Mesendoderm (in vitro differentiated cells): ENCODE measurements at regions not wholly inside any gene's neighbourhood (a gene's known extent, or its start where the extent isn't known, plus 50 kb on each side); places are given as distances from the start of the nearest gene placed in this dataset.

ENCODE experiments used
- DNase-seq: peaks from one replicate; pipeline ENCODE4 v3.0.0; 2013
- H2AK5ac ChIP-seq: 2 replicates; pipeline ENCODE4 v1.6.1; 2013; ENCODE audit warnings: low read length, inconsistent platforms
- H2BK120ac ChIP-seq: 2 replicates; pipeline ENCODE4 v1.6.1; 2013; ENCODE audit warnings: low read depth, mild to moderate bottlenecking, low read length, moderate library complexity, mixed read lengths
- H2BK15ac ChIP-seq: replicated peaks from 2 replicates; pipeline ENCODE4 v1.6.1; 2013; ENCODE audit warnings: low read depth, mild to moderate bottlenecking, moderate library complexity
- H2BK5ac ChIP-seq: 2 replicates; pipeline ENCODE4 v1.6.1; 2013; ENCODE audit warnings: low read length, inconsistent platforms
- H3K18ac ChIP-seq: 2 replicates; pipeline ENCODE4 v1.6.1; 2013; ENCODE audit warnings: mild to moderate bottlenecking, low read length, mixed read lengths
- H3K23ac ChIP-seq: one replicate; pipeline ENCODE4 v1.6.1; 2013; ENCODE audit warnings: low read length
- H3K27ac ChIP-seq: 2 replicates; pipeline ENCODE4 v1.5.1; 2013; ENCODE audit warnings: low read depth, mild to moderate bottlenecking, inconsistent platforms, low read length, moderate library complexity
- H3K27me3 ChIP-seq: 2 replicates; pipeline ENCODE4 v1.6.1; 2013; ENCODE audit warnings: low read length, control low read depth, mild to moderate bottlenecking, inconsistent platforms; ENCODE audit not compliant: insufficient read depth, poor library complexity
- H3K36me3 ChIP-seq: 2 replicates; pipeline ENCODE4 v1.6.1; 2013; ENCODE audit warnings: low read length, inconsistent platforms; ENCODE audit not compliant: control insufficient read depth, insufficient read depth
- H3K4ac ChIP-seq: one replicate; pipeline ENCODE4 v1.6.1; 2013; ENCODE audit warnings: low read depth, mild to moderate bottlenecking, low read length, moderate library complexity
- H3K4me1 ChIP-seq: 2 replicates; pipeline ENCODE4 v1.6.1; 2013; ENCODE audit warnings: low read depth, low read length, inconsistent platforms; ENCODE audit not compliant: control insufficient read depth
- H3K4me2 ChIP-seq: 2 replicates; pipeline ENCODE4 v1.6.1; 2013; ENCODE audit warnings: low read length
- H3K4me3 ChIP-seq: 2 replicates; pipeline ENCODE4 v1.5.1; 2013; ENCODE audit warnings: mild to moderate bottlenecking, low read length
- H3K56ac ChIP-seq: one replicate; pipeline ENCODE4 v1.6.1; 2013; ENCODE audit warnings: low read length
- H3K79me1 ChIP-seq: 2 replicates; pipeline ENCODE4 v1.6.1; 2013; ENCODE audit warnings: low read length, inconsistent platforms
- H3K79me2 ChIP-seq: 2 replicates; pipeline ENCODE4 v1.6.1; 2013; ENCODE audit warnings: mild to moderate bottlenecking, low read length; ENCODE audit not compliant: control insufficient read depth, insufficient read depth
- H3K9ac ChIP-seq: 2 replicates; pipeline ENCODE4 v1.6.1; 2013; ENCODE audit warnings: low read length, inconsistent platforms
- H4K5ac ChIP-seq: one replicate; pipeline ENCODE4 v1.6.1; 2013; ENCODE audit warnings: low read length
- H4K8ac ChIP-seq: one replicate; pipeline ENCODE4 v1.6.1; 2013; ENCODE audit warnings: low read depth, mild to moderate bottlenecking, control low read depth, low read length, moderate library complexity
- WGBS: extraction: QIAGEN DNeasy Blood & Tissue Kit; methylation state at CpG from one replicate; pipeline ENCODE4 v1.1.7; 2013; ENCODE audit warnings: low lambda C conversion rate, missing lambda C conversion rate; ENCODE audit not compliant: insufficient coverage; ENCODE audit errors: extremely low coverage; 5-methylcytosine and 5-hydroxymethylcytosine counted together

DNA sequence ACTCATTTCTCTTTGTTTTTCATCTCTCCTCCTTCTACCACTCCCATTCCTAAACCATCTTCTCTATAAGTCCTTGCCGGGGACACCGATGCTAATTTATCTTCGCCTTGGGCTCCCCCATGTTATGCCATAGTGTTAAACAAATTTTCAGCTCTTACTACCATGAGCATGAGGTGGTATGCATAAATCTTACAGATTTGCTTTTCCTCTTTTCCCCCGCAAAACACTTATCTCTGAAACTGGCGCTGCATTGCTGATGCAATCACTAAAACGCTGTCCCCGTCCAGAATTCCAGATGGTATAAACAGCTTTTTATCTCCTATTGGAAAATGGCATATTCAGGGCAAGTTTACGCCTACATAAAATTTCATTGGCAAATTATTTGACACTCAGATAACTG is 673.6 kb upstream of the CDH8 start:
- Histone ChIP-seq H3K79me1 (no peaks in the 10 kb centered on the region), H2BK15ac (no peak overlapping the region), H3K4me3 (no peak overlapping the region), H4K8ac (no peak overlapping the region), H3K9ac (no peak overlapping the region), H3K79me2 (no peaks in the 10 kb centered on the region), H3K18ac (no peak overlapping the region), H3K36me3 (no peaks in the 10 kb centered on the region), H3K56ac (no peak overlapping the region), H3K4me1 (no peaks in the 10 kb centered on the region), H4K5ac (no peak overlapping the region), H2BK120ac (no peak overlapping the region), H3K4ac (no peak overlapping the region), H3K27ac (no peak overlapping the region), H3K27me3 (no peaks in the 10 kb centered on the region), H3K23ac (no peak overlapping the region), H3K4me2 (no peak overlapping the region), H2AK5ac (no peak overlapping the region), H2BK5ac (no peak overlapping the region)
- no peak for DNase-seq
- WGBS, result no CpG with 5 or more reads among the region's 8 CpGs

DNA sequence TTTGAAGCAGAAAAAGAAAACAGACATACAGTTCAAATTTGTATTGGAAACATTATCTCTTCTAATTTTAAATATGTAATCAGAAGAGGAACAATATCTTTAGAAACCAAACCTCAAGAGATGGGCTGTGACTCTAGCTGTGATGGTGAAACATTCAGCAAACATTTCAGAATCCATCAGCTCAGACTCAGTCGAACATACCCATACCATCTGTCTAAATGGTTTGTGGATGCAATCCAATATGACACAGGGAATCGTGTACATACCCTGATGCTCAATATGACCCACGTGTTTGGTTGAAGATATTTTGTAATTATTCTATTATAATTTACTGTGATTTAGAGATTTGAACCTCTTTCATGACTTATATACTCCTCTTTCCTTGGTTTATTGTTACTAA is 665.2 kb upstream of the CDH8 start:
- no peak overlapping the region for H2AK5ac ChIP-seq
- H2BK15ac ChIP-seq, result no peak overlapping the region
- no peak overlapping the region for H3K18ac ChIP-seq
- no peaks in the 10 kb centered on the region for H3K4me1 ChIP-seq
- H3K27me3 ChIP-seq, result no peaks in the 10 kb centered on the region
- no peak for DNase-seq
- no peaks in the 10 kb centered on the region for H3K36me3 ChIP-seq
- no peaks in the 10 kb centered on the region for H3K79me1 ChIP-seq
- H4K8ac ChIP-seq, result no peak overlapping the region
- no peak overlapping the region for H3K56ac ChIP-seq
- whole genome bisulfite sequencing, result no CpG with 5 or more reads among the region's 3 CpGs
- no peak overlapping the region for H4K5ac ChIP-seq
- H3K4me3 ChIP-seq, result no peak overlapping the region
- H2BK120ac ChIP-seq, result no peak overlapping the region
- H2BK5ac ChIP-seq, result no peak overlapping the region
- H3K27ac ChIP-seq, result no peak overlapping the region
- no peaks in the 10 kb centered on the region for H3K79me2 ChIP-seq
- no peak overlapping the region for H3K9ac ChIP-seq
- H3K23ac ChIP-seq, result no peak overlapping the region
- no peak overlapping the region for H3K4me2 ChIP-seq
- no peak overlapping the region for H3K4ac ChIP-seq

DNA sequence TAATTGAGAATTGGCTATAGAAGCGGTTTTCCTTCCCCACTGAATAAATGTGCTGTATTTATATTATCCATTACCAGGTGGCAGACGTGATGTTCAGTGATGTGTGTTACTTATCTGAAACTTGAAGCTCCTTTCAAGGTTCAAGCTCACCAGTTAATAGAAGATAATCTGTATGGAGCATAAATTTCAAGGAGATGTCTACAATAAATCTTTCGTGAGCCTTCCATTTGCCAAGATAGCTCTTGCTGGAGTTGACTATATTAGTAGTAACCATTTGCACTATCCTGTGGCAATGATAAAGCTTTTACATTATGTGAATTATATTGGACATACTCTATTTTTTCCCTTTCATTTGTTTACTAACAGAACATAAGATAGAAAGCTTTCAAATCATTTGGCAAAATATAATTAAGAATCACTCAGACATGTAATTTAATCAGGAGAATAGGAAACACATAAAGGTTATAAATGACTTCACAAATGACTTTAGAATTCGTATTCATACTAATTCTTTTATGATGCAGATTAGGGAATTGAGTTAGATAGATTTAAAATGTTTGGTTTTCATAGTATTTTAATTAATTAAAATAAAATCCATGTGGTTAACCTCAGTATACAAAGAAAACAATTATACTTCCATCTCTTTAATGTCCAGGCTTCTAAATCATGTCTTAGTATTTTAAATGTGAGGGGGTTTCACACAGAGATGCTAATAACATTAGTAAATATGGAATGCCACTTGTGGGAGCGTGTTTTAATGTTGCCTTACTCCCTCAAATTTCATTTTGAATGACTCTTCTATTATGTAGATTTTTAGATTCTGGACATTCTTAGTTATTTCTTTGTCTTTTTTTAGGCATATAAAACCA is 664.4 kb upstream of the CDH8 start:
- no peaks in the 10 kb centered on the region for H3K36me3 ChIP-seq

DNA sequence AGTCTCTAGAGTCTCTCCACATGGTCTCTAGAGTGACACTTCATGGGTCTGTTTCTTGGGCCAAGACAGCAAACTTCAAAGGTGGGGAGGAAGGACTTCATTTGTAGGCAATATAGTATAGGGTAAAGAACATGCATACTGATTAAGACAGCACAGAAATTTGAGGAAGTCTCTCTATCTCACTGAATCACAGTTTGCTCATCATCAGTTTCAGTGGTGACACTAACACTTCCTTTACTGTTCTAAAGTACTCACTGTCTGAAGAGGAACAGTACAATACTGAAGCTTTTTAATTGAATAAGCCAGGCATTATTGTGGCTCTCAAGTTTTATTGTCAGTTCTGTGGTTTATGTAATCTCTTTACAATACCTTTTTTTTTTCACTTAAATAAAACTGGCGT is 656.4 kb upstream of the CDH8 start:
- H4K8ac ChIP-seq, result no peak overlapping the region
- DNase-seq, result no peak
- no peaks in the 10 kb centered on the region for H3K79me1 ChIP-seq
- no peak overlapping the region for H3K9ac ChIP-seq
- H3K36me3 ChIP-seq, result no peaks in the 10 kb centered on the region
- no CpG with 5 or more reads among the region's 1 CpG for WGBS
- no peak overlapping the region for H3K23ac ChIP-seq
- H3K4me1 ChIP-seq, result no peaks in the 10 kb centered on the region
- H2BK5ac ChIP-seq, result no peak overlapping the region
- no peak overlapping the region for H3K4me2 ChIP-seq
- no peak overlapping the region for H4K5ac ChIP-seq
- H3K4ac ChIP-seq, result no peak overlapping the region
- H3K56ac ChIP-seq, result no peak overlapping the region
- no peak overlapping the region for H3K27ac ChIP-seq
- H3K27me3 ChIP-seq, result no peaks in the 10 kb centered on the region
- no peak overlapping the region for H3K18ac ChIP-seq
- no peak overlapping the region for H2BK120ac ChIP-seq
- H3K79me2 ChIP-seq, result no peaks in the 10 kb centered on the region
- H2BK15ac ChIP-seq, result no peak overlapping the region
- H3K4me3 ChIP-seq, result no peak overlapping the region
- H2AK5ac ChIP-seq, result no peak overlapping the region

More for the DNA sequence above, 664.4 kb upstream of the CDH8 start:
- Histone ChIP-seq H3K4me2 (no peak overlapping the region), H4K8ac (no peak overlapping the region), H3K79me1 (no peaks in the 10 kb centered on the region), H3K18ac (no peak overlapping the region), H3K79me2 (no peaks in the 10 kb centered on the region), H4K5ac (no peak overlapping the region), H3K4me1 (no peaks in the 10 kb centered on the region), H2BK5ac (no peak overlapping the region), H2AK5ac (no peak overlapping the region), H3K56ac (no peak overlapping the region), H3K9ac (no peak overlapping the region), H3K23ac (no peak overlapping the region), H3K4me3 (no peak overlapping the region), H3K4ac (no peak overlapping the region), H3K27ac (no peak overlapping the region), H2BK15ac (no peak overlapping the region), H2BK120ac (no peak overlapping the region), H3K27me3 (no peaks in the 10 kb centered on the region)
- no peak for DNase-seq
- WGBS, result no CpG with 5 or more reads among the region's 5 CpGs

DNA sequence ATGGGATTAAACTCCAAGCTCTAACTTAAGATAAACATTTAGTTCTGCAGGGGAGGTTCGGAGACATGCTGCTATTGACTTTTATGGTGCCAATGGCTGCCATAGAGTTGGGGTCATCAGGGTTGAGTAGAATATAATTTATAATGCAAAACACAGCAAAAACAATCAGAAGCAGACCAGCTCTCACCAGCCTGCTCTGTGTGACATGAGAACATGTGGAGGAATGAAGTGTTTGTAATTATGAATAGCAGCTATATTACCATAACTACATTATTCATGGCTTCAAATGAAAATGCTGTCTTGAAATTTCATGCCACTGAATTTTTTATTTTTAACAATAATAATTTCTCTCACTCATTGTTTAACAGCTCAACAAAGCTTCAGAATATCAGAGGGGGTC is 645.6 kb upstream of the CDH8 start:
- no peaks in the 10 kb centered on the region for H3K36me3 ChIP-seq
- no peak overlapping the region for H3K23ac ChIP-seq
- H3K4ac ChIP-seq, result no peak overlapping the region
- H2BK5ac ChIP-seq, result no peak overlapping the region
- H3K9ac ChIP-seq, result no peak overlapping the region
- no peak overlapping the region for H2BK120ac ChIP-seq
- H3K79me2 ChIP-seq, result no peaks in the 10 kb centered on the region
- no peak overlapping the region for H2AK5ac ChIP-seq
- no peak overlapping the region for H3K27ac ChIP-seq
- H2BK15ac ChIP-seq, result no peak overlapping the region
- no peak overlapping the region for H3K18ac ChIP-seq
- no peaks in the 10 kb centered on the region for H3K79me1 ChIP-seq
- no peak overlapping the region for H3K4me2 ChIP-seq
- H4K8ac ChIP-seq, result no peak overlapping the region
- H3K4me3 ChIP-seq, result no peak overlapping the region
- DNase-seq, result no peak
- no peaks in the 10 kb centered on the region for H3K4me1 ChIP-seq
- H4K5ac ChIP-seq, result no peak overlapping the region
- H3K56ac ChIP-seq, result no peak overlapping the region
- no peaks in the 10 kb centered on the region for H3K27me3 ChIP-seq
- WGBS, result no CpG with 5 or more reads among the region's 1 CpG

DNA sequence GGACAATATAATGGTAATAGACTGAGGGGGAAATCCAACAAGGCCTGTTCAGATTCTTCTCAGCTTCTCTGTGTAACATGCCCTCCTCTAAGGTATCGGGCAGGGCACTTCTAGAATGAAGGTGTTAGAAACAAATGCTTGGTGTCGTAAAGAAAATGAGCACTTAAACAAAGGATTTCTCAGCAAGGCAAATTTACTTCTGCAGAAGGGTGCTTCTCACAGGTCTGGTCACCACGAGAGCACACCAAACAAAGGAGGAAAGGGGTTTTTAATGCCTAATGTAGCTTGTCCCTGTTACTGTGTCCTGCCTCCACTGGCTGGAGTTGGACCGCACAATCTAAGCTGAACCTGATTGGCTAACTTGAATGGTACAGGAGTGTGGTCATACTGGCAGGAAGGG is 642.6 kb upstream of the CDH8 start:
- no peaks in the 10 kb centered on the region for H3K4me1 ChIP-seq
- H3K79me2 ChIP-seq, result no peaks in the 10 kb centered on the region
- H2BK5ac ChIP-seq, result no peak overlapping the region
- no CpG with 5 or more reads among the region's 4 CpGs for WGBS
- no peak overlapping the region for H2BK120ac ChIP-seq
- H3K56ac ChIP-seq, result no peak overlapping the region
- H3K4ac ChIP-seq, result no peak overlapping the region
- no peak overlapping the region for H3K9ac ChIP-seq
- no peaks in the 10 kb centered on the region for H3K79me1 ChIP-seq
- H4K5ac ChIP-seq, result no peak overlapping the region
- no peak overlapping the region for H2AK5ac ChIP-seq
- peak; percentile 9 for DNase-seq
- no peak overlapping the region for H3K4me2 ChIP-seq
- no peaks in the 10 kb centered on the region for H3K27me3 ChIP-seq
- no peaks in the 10 kb centered on the region for H3K36me3 ChIP-seq
- H3K23ac ChIP-seq, result no peak overlapping the region
- no peak overlapping the region for H3K4me3 ChIP-seq
- H3K18ac ChIP-seq, result no peak overlapping the region
- H4K8ac ChIP-seq, result no peak overlapping the region
- H3K27ac ChIP-seq, result no peak overlapping the region
- H2BK15ac ChIP-seq, result no peak overlapping the region
